ENCODE measurements at regions not wholly inside any gene's neighbourhood (a gene's known extent, or its start where the extent isn't known, plus 50 kb on each side); places are given as distances from the start of the nearest gene placed in this dataset.

DNA sequence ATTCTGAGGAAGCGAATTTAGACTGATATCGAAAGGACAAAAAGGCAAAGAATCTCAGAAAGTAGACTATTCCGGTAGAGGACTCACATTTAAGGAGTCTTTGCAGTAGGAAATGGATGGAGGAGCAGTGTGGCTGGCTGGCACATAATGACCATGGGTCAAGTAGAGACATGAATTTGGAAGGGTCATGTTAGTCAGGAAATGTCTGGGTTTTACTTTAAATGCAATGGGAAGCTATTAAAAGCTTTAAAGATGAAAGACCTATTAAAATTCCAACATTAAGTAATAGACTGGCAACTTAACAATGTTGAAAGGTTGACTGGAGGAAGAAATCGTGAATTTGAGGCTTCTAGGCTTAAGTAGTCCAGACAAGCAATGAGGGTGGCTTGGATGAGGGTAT is 90.0 kb upstream of the SEMA3C start:
- no peaks in the 10 kb centered on the region for H3K9me3 ChIP-seq (ENCODE audit: control insufficient read depth in 2 of 3, low read length in 3 of 3)
- no peak overlapping the region for H3K4me3 ChIP-seq (ENCODE audit: low read length)
- intact Hi-C loops (cut with micrococcal nuclease): no loop called here
- ChIA-PET CTCF (no interaction called here), POLR2A (no interaction called here)
- no peaks in the 10 kb centered on the region for H3K27me3 ChIP-seq (ENCODE audit: control insufficient read depth in 2 of 2, insufficient read depth in 2 of 2, low read length in 2 of 2)
- no peaks in the 10 kb centered on the region for H3K27me3 Mint-ChIP-seq
- no peaks in the 10 kb centered on the region for H3K4me1 Mint-ChIP-seq
- DNase-seq (no peak), ATAC-seq (no peak)
- no peak overlapping the region for H3K4me3 Mint-ChIP-seq
- H3K27ac ChIP-seq (ENCODE audit: low read depth, low read length): no peak overlapping the region
- peaks cover 0 to 3% (median 0%) of the 10 kb centered on the region in 5 donors for H3K36me3 Mint-ChIP-seq
- no peaks in the 10 kb centered on the region for H3K36me3 ChIP-seq (ENCODE audit: control insufficient read depth in 2 of 3, insufficient read depth in 3 of 3, low read length in 3 of 3)
- peaks cover 0 to 18% (median 5%) of the 10 kb centered on the region in 11 donors for H3K9me3 Mint-ChIP-seq
- no peak overlapping the region for H3K27ac Mint-ChIP-seq
- no peaks in the 10 kb centered on the region for H3K4me1 ChIP-seq (ENCODE audit: control insufficient read depth in 2 of 2, insufficient read depth in 2 of 2, low read length in 2 of 2)

- Mint-ChIP-seq H3K36me3 (peaks cover 0 to 3% (median 0%) of the 10 kb centered on the region in 5 donors), H3K4me1 (no peaks in the 10 kb centered on the region), H3K9me3 (peaks cover 0 to 12% (median 4%) of the 10 kb centered on the region in 11 donors), H3K27me3 (no peaks in the 10 kb centered on the region), H3K4me3 (no peak overlapping the region), H3K27ac (no peak overlapping the region)
- CTCF ChIA-PET: no interaction called here
- Histone ChIP-seq H3K4me1 (ENCODE audit: control insufficient read depth in 2 of 2, insufficient read depth in 2 of 2, low read length in 2 of 2) (no peaks in the 10 kb centered on the region), H3K9me3 (ENCODE audit: control insufficient read depth in 2 of 3, low read length in 3 of 3) (no peaks in the 10 kb centered on the region), H3K36me3 (ENCODE audit: control insufficient read depth in 2 of 3, insufficient read depth in 3 of 3, low read length in 3 of 3) (no peaks in the 10 kb centered on the region), H3K27me3 (ENCODE audit: control insufficient read depth in 2 of 2, insufficient read depth in 2 of 2, low read length in 2 of 2) (no peaks in the 10 kb centered on the region), H3K4me3 (ENCODE audit: low read length) (no peak overlapping the region), H3K27ac (ENCODE audit: low read depth, low read length) (no peak overlapping the region)
- ATAC-seq (no peak), DNase-seq (no peak)
- intact Hi-C loops (cut with micrococcal nuclease): no loop called here
- POLR2A ChIA-PET: no interaction called here
Observed at GRCh38 chr7:81007051-81007450, 88.2 kb upstream of the SEMA3C start.

GRCh38 chr7:81005254-81005653 is 86.4 kb upstream of the SEMA3C start:
- CTCF ChIA-PET: no interaction called here

GRCh38 chr7:81004098-81004497 is 85.2 kb upstream of the SEMA3C start:
- no peaks in the 10 kb centered on the region for H3K4me1 Mint-ChIP-seq
- POLR2A ChIA-PET: no interaction called here
- CTCF ChIA-PET: no interaction called here
- Histone ChIP-seq H3K27ac (ENCODE audit: low read depth, low read length) (no peak overlapping the region), H3K9me3 (ENCODE audit: control insufficient read depth in 2 of 3, low read length in 3 of 3) (no peaks in the 10 kb centered on the region), H3K36me3 (ENCODE audit: control insufficient read depth in 2 of 3, insufficient read depth in 3 of 3, low read length in 3 of 3) (no peaks in the 10 kb centered on the region), H3K4me3 (ENCODE audit: low read length) (no peak overlapping the region), H3K27me3 (ENCODE audit: control insufficient read depth in 2 of 2, insufficient read depth in 2 of 2, low read length in 2 of 2) (no peaks in the 10 kb centered on the region), H3K4me1 (ENCODE audit: control insufficient read depth in 2 of 2, insufficient read depth in 2 of 2, low read length in 2 of 2) (no peaks in the 10 kb centered on the region)
- DNase-seq: no peak
- no peak overlapping the region for H3K4me3 Mint-ChIP-seq
- H3K27me3 Mint-ChIP-seq: no peaks in the 10 kb centered on the region
- H3K36me3 Mint-ChIP-seq: peaks cover 0 to 3% (median 0%) of the 10 kb centered on the region in 5 donors
- H3K27ac Mint-ChIP-seq: no peak overlapping the region
- H3K9me3 Mint-ChIP-seq: peaks cover 0 to 12% (median 4%) of the 10 kb centered on the region in 11 donors
- no peak for ATAC-seq
- intact Hi-C loops (cut with micrococcal nuclease): no loop called here

More at GRCh38 chr7:81005254-81005653, 86.4 kb upstream of the SEMA3C start:
- H3K36me3 ChIP-seq (ENCODE audit: control insufficient read depth in 2 of 3, insufficient read depth in 3 of 3, low read length in 3 of 3): no peaks in the 10 kb centered on the region
- H3K27me3 Mint-ChIP-seq: no peaks in the 10 kb centered on the region
- H3K27ac ChIP-seq (ENCODE audit: low read depth, low read length): no peak overlapping the region
- no peaks in the 10 kb centered on the region for H3K9me3 ChIP-seq (ENCODE audit: control insufficient read depth in 2 of 3, low read length in 3 of 3)
- intact Hi-C loops (cut with micrococcal nuclease): no loop called here
- POLR2A ChIA-PET: no interaction called here
- no peaks in the 10 kb centered on the region for H3K4me1 ChIP-seq (ENCODE audit: control insufficient read depth in 2 of 2, insufficient read depth in 2 of 2, low read length in 2 of 2)
- H3K36me3 Mint-ChIP-seq: peaks cover 0 to 3% (median 0%) of the 10 kb centered on the region in 5 donors
- H3K27ac Mint-ChIP-seq: no peak overlapping the region
- ATAC-seq (no peak), DNase-seq (no peak)
- no peaks in the 10 kb centered on the region for H3K27me3 ChIP-seq (ENCODE audit: control insufficient read depth in 2 of 2, insufficient read depth in 2 of 2, low read length in 2 of 2)
- H3K9me3 Mint-ChIP-seq: peaks cover 0 to 12% (median 4%) of the 10 kb centered on the region in 11 donors
- no peak overlapping the region for H3K4me3 ChIP-seq (ENCODE audit: low read length)
- no peak overlapping the region for H3K4me3 Mint-ChIP-seq
- no peaks in the 10 kb centered on the region for H3K4me1 Mint-ChIP-seq

DNA sequence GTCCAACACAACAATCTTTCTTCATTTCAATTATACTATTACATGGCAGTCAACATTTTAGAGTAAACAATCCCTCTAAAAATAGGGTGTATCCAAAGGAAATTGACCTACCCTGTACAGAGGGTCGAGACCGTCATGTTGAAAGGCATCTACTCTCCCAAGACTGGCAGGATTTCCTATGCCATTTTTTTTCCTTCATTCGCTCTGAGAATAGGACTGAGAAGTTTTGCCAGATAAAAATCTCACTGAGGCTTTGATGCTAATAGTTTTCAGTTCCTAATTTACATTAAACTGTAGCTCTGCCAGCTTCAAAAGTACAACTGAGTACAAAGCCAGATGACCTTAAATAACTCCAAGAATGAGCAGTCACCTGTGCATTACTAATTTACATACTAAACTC is 84.5 kb upstream of the SEMA3C start:
- ChIA-PET POLR2A (interaction anchor here (0.7 kb wide), 1 partner anchor 416 kb away, joined by 3 read pairs; no protein-coding TSS in a partner anchor), CTCF (no interaction called here)
- no peaks in the 10 kb centered on the region for H3K27me3 Mint-ChIP-seq
- ATAC-seq (no peak), DNase-seq (no peak)
- Histone ChIP-seq H3K4me1 (ENCODE audit: control insufficient read depth in 2 of 2, insufficient read depth in 2 of 2, low read length in 2 of 2) (no peaks in the 10 kb centered on the region), H3K27ac (ENCODE audit: low read depth, low read length) (no peak overlapping the region), H3K9me3 (ENCODE audit: control insufficient read depth in 2 of 3, low read length in 3 of 3) (no peaks in the 10 kb centered on the region), H3K4me3 (ENCODE audit: low read length) (no peak overlapping the region), H3K27me3 (ENCODE audit: control insufficient read depth in 2 of 2, insufficient read depth in 2 of 2, low read length in 2 of 2) (no peaks in the 10 kb centered on the region), H3K36me3 (ENCODE audit: control insufficient read depth in 2 of 3, insufficient read depth in 3 of 3, low read length in 3 of 3) (no peaks in the 10 kb centered on the region)
- H3K27ac Mint-ChIP-seq: no peak overlapping the region
- no peak overlapping the region for H3K4me3 Mint-ChIP-seq
- intact Hi-C loops (cut with micrococcal nuclease): no loop called here
- no peaks in the 10 kb centered on the region for H3K4me1 Mint-ChIP-seq
- peaks cover 0 to 10% (median 4%) of the 10 kb centered on the region in 11 donors for H3K9me3 Mint-ChIP-seq
- peaks cover 0 to 3% (median 0%) of the 10 kb centered on the region in 5 donors for H3K36me3 Mint-ChIP-seq

GRCh38 chr7:81002421-81002820 is 83.6 kb upstream of the SEMA3C start:
- POLR2A ChIA-PET: no interaction called here
- H3K27ac ChIP-seq (ENCODE audit: low read depth, low read length): no peak overlapping the region
- Mint-ChIP-seq H3K4me3 (no peak overlapping the region), H3K9me3 (peaks cover 0 to 10% (median 4%) of the 10 kb centered on the region in 11 donors), H3K27ac (no peak overlapping the region), H3K36me3 (peaks cover 0 to 3% (median 0%) of the 10 kb centered on the region in 5 donors), H3K27me3 (no peaks in the 10 kb centered on the region), H3K4me1 (no peaks in the 10 kb centered on the region)
- DNase-seq (no peak), ATAC-seq (no peak)
- H3K4me1 ChIP-seq (ENCODE audit: control insufficient read depth in 2 of 2, insufficient read depth in 2 of 2, low read length in 2 of 2): no peaks in the 10 kb centered on the region
- no peaks in the 10 kb centered on the region for H3K36me3 ChIP-seq (ENCODE audit: control insufficient read depth in 2 of 3, insufficient read depth in 3 of 3, low read length in 3 of 3)
- intact Hi-C loops (cut with micrococcal nuclease): no loop called here
- H3K9me3 ChIP-seq (ENCODE audit: control insufficient read depth in 2 of 3, low read length in 3 of 3): no peaks in the 10 kb centered on the region
- H3K27me3 ChIP-seq (ENCODE audit: control insufficient read depth in 2 of 2, insufficient read depth in 2 of 2, low read length in 2 of 2): no peaks in the 10 kb centered on the region
- H3K4me3 ChIP-seq (ENCODE audit: low read length): no peak overlapping the region
- CTCF ChIA-PET: no interaction called here

- H3K4me3 Mint-ChIP-seq: no peak overlapping the region
- H3K36me3 Mint-ChIP-seq: peaks cover 0 to 4% (median 0%) of the 10 kb centered on the region in 5 donors
- no peaks in the 10 kb centered on the region for H3K27me3 ChIP-seq (ENCODE audit: control insufficient read depth in 2 of 2, insufficient read depth in 2 of 2, low read length in 2 of 2)
- no peaks in the 10 kb centered on the region for H3K27me3 Mint-ChIP-seq
- H3K27ac ChIP-seq (ENCODE audit: low read depth, low read length): no peak overlapping the region
- CTCF ChIA-PET: no interaction called here
- no peak overlapping the region for H3K27ac Mint-ChIP-seq
- H3K9me3 ChIP-seq (ENCODE audit: control insufficient read depth in 2 of 3, low read length in 3 of 3): no peaks in the 10 kb centered on the region
- intact Hi-C loops (cut with micrococcal nuclease): no loop called here
- H3K4me1 Mint-ChIP-seq: no peaks in the 10 kb centered on the region
- peaks cover 0 to 12% (median 8%) of the 10 kb centered on the region in 11 donors for H3K9me3 Mint-ChIP-seq
- POLR2A ChIA-PET: no interaction called here
- no peaks in the 10 kb centered on the region for H3K36me3 ChIP-seq (ENCODE audit: control insufficient read depth in 2 of 3, insufficient read depth in 3 of 3, low read length in 3 of 3)
- no peak overlapping the region for H3K4me3 ChIP-seq (ENCODE audit: low read length)
- DNase-seq: no peak
- ATAC-seq: no peak
- no peaks in the 10 kb centered on the region for H3K4me1 ChIP-seq (ENCODE audit: control insufficient read depth in 2 of 2, insufficient read depth in 2 of 2, low read length in 2 of 2)
Observed at GRCh38 chr7:80999771-81000170, 80.9 kb upstream of the SEMA3C start.

All from naive thymus-derived CD4-positive, alpha-beta T cell (primary cell).